Activated CD4-positive, alpha-beta T cell treated with anti-CD3 and anti-CD28 coated beads, Interleukin-2, amount 10 ng/mL, durations not matched to agents 24 days and 14 days (primary cell): ENCODE measurements at regions not wholly inside any gene's neighbourhood (a gene's known extent, or its start where the extent isn't known, plus 50 kb on each side); places are given as distances from the start of the nearest gene placed in this dataset.
A peak's percentile ranks its signal among the peaks of the same experiment; 100 is the strongest.

Source experiments
- DNase-seq: peaks from one replicate; pipeline ENCODE4 v3.0.0; 2022
- H3K27ac Mint-ChIP-seq: one replicate; pipeline ENCODE4 v1.8.0; 2022; ENCODE audit warnings: mild to moderate bottlenecking, mixed read lengths
- H3K27me3 Mint-ChIP-seq: one replicate; pipeline ENCODE4 v1.8.0; 2022; ENCODE audit warnings: mixed read lengths
- H3K36me3 Mint-ChIP-seq: one replicate; pipeline ENCODE4 v1.8.0; 2022; ENCODE audit warnings: low read depth, mild to moderate bottlenecking, mixed read lengths
- H3K4me1 Mint-ChIP-seq: one replicate; pipeline ENCODE4 v1.8.0; 2021; ENCODE audit warnings: mixed read lengths
- H3K4me3 Mint-ChIP-seq: one replicate; pipeline ENCODE4 v1.8.0; 2022; ENCODE audit warnings: mild to moderate bottlenecking, moderate library complexity, mixed read lengths
- H3K9me3 Mint-ChIP-seq: one replicate; pipeline ENCODE4 v1.8.0; 2021; ENCODE audit warnings: mixed read lengths
- intact Hi-C: fragments of 100-400 bp; cut with micrococcal nuclease; formaldehyde crosslinking; loops from one replicate; pipeline ENCODE4 v1.15.1; 2023

DNA sequence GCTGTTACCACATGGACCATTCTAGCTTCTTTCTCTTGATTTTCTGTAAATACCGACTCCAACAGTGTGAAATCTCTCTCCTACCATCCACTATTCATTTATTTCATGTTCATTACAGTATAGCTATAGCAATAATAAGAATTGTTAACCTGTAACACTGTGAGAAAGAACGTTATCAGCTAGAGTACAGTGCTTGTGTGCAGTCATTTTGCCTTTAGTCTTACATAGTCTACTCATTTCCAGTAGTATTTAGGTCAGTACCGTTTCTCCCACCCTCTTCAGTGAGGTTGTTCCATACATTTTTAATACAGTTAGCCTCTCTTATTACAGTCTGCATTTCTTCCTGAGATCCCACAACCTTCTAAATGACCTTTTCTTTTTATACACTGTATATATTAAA, 257.1 kb downstream of the LY86 start:
- peaks cover 28% of the 10 kb centered on the region for H3K27me3 Mint-ChIP-seq
- peaks cover 12% of the 10 kb centered on the region for H3K9me3 Mint-ChIP-seq
- no peaks in the 10 kb centered on the region for H3K4me1 Mint-ChIP-seq
- H3K36me3 Mint-ChIP-seq: no peaks in the 10 kb centered on the region
- no peak for DNase-seq
- intact Hi-C loops: no loop called here
- H3K27ac Mint-ChIP-seq: no peak overlapping the region
- H3K4me3 Mint-ChIP-seq: no peak overlapping the region

DNA sequence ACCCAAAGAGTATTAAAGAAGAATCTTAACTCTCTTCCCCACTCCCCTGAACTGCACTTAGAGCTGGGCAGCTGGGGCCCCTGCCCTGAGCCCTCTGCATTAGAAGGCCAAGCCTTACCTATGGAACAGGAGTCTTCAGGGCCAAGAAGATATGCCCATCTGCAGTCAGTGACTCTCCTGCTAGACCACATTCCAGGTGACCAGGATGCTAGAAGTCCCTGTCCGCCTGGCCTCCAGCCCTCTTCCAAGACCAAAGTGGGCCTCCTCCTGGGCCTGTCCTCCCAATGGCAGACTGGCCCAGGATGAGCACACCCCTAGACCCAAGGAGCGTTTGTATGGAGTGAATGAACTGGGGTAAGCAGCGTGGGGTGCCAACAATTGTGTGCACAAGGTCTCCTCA, 259.1 kb downstream of the LY86 start:
- peaks cover 12% of the 10 kb centered on the region for H3K9me3 Mint-ChIP-seq
- H3K27ac Mint-ChIP-seq: no peak overlapping the region
- intact Hi-C loops: no loop called here
- H3K27me3 Mint-ChIP-seq: peaks cover 12% of the 10 kb centered on the region
- H3K4me3 Mint-ChIP-seq: no peak overlapping the region
- H3K4me1 Mint-ChIP-seq: no peaks in the 10 kb centered on the region
- DNase-seq: no peak
- H3K36me3 Mint-ChIP-seq: no peaks in the 10 kb centered on the region

DNA sequence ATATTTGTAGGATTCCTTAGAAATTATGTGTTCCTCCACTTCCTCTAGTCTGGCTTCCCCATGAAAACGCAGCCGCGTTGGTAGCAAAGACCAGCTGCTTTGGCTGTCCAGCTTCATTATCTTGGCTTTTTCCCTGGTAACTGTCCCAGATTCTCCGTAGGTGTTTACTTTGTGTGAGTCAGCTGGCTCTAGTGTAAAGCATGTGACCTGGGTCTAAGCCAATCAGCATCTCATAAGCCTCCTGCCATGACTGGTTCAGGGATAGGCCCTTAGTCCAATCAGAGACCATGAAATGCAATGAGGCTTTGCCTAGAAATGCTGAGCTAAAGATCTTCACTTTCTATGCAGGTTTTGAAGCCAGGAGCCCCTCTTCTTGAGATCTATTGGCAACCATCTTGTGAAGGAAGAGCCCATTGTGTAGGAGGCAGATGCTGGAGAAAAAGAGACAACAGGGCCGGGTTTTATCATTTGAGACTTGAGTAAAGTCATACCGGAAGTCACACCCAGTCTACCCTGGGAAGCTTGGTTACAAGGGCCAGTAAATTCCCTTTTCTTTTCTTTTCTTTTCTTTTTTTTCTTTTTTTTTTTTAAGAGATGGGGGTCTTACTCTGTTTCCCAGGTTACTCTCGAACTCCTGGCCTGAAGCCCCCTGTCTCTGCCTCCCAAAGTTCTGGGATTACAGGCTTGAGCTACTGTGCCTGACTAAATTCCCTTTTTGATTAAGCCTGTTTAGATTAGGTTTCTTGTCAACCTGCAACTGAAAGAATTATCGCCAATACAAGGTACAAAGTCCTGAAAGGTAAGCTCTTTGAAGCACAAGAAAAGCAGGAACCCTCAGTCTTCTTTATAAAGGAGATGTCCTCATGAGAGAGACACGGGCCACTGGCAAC, 256.5 kb upstream of the RREB1 start:
- no peak for DNase-seq
- H3K4me1 Mint-ChIP-seq: peaks cover 16% of the 10 kb centered on the region
- no peak overlapping the region for H3K27ac Mint-ChIP-seq
- no peak overlapping the region for H3K4me3 Mint-ChIP-seq
- H3K27me3 Mint-ChIP-seq: peaks cover 3% of the 10 kb centered on the region
- no peaks in the 10 kb centered on the region for H3K36me3 Mint-ChIP-seq
- peaks cover 4% of the 10 kb centered on the region for H3K9me3 Mint-ChIP-seq
- intact Hi-C loops: no loop called here

DNA sequence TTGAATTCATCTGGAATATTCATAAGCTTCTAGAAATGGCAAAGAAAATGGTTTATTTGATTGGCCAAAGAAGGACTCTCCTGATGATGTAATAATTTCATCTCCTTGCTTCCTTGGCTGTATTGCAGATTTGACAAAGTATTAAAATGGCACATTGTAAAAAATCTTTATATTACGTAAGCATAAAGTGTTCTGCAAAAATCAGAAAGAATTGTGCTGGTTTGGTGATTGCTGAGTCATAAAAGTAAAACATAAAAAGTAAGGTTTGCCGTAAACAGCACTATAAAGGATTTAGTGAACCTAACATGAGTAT, 255.9 kb upstream of the RREB1 start:
- intact Hi-C loops: no loop called here
- Mint-ChIP-seq H3K27ac (no peak overlapping the region), H3K9me3 (peaks cover 3% of the 10 kb centered on the region), H3K36me3 (no peaks in the 10 kb centered on the region), H3K27me3 (peaks cover 3% of the 10 kb centered on the region), H3K4me3 (no peak overlapping the region), H3K4me1 (peaks cover 22% of the 10 kb centered on the region)
- DNase-seq: no peak

DNA sequence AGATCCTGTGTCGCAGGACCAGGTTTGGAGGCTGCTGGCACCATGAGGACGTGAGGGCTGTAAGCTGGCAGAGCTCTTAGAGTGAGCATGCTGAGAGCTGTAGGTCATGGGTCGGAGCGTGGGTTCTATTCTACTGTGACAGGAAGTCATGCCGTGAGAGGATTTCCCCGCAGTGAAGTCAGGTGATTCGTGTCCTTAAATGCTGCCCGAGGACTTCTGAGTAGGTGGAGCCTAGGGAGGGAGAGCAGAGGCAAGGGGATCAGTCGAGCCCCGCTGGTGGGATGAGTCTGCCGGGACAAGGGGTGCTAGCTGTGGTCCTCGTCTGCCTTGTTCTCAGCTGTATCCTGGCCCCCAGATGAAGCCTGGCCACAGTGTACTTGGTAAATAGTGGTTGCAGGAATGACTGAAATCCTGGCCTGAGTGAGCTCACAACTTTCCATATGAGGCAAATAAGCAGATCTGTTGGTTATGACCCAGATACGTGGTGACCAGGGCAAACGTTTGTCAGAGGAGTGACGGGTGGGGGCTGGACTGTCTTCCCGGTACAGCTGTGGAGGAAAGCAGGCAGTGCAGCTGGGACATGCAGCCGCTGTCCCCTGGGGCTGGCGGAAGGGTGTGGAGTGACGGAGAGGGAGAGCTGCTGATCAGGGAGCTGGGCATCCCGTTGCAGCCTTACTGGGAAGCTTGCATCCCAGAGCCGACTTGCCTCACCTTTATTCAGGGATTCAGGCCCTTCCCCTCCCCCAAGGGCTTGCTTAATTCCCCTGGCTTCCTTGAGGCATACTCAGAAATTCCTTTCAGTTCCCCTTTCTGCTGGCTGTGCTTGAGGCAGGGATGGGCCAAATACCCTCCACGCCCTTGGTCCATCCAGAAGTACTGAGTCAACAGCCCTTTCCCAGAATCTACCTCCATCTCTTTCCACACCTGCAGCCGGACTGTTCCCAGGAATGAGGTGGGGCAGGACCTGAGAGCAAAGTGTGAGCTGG, 250.9 kb upstream of the RREB1 start:
- peak overlapping the region; percentile 89 for H3K27ac Mint-ChIP-seq
- intact Hi-C loops: loop anchor here (1.0 kb wide), 2 partner anchors 59 to 61 kb away; no protein-coding TSS in a partner anchor
- H3K9me3 Mint-ChIP-seq: no peaks in the 10 kb centered on the region
- peaks cover 7% of the 10 kb centered on the region for H3K27me3 Mint-ChIP-seq
- peak overlapping the region; percentile 60 for H3K4me3 Mint-ChIP-seq
- no peaks in the 10 kb centered on the region for H3K36me3 Mint-ChIP-seq
- H3K4me1 Mint-ChIP-seq: peaks cover 30% of the 10 kb centered on the region
- DNase-seq: peak; percentile 84

DNA sequence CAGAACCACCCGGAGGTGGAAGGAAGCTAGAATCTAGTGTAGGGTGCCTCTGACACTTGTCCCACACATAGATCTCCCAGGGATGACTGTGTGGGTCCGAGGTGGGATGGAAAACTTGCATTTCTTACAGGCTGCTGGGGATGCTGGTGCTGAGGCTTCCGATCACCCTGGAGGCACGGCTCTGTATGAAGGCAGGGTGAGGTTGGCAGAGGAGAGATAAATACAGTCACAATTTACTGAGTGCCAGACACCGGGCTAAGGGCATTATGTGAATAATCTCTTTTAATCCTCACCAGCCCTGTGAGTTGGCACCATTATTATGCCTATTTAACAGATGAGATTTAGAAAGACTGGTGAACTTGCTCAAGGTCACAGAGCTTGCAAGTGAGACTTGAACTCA, 250.2 kb upstream of the RREB1 start:
- Mint-ChIP-seq H3K4me1 (peaks cover 30% of the 10 kb centered on the region), H3K9me3 (no peaks in the 10 kb centered on the region), H3K36me3 (no peaks in the 10 kb centered on the region), H3K4me3 (no peak overlapping the region), H3K27me3 (peaks cover 7% of the 10 kb centered on the region), H3K27ac (peak overlapping the region; percentile 26)
- intact Hi-C loops: no loop called here
- no peak for DNase-seq

DNA sequence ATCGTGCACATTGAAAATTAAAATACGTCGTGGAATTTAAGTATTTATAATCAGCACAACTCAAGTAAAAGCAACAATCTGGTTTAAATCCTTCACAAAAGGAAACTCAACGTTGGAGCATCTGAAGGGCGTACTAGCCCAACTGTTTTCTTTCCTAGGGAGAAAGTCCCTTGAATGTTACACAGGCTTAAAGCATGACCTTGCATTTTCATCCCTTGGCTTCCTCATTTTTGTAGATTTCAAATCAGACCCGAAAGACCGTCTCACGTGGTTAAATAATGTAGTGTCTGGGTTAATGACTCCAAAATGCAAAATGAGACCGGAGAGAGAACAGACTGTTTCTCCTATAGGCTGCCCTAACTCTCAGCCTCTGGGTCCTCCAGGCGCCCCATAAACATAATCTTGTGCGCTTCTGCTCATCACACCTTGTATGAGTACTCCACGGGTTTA, 249.2 kb upstream of the RREB1 start:
- H3K4me1 Mint-ChIP-seq: peaks cover 30% of the 10 kb centered on the region
- intact Hi-C loops: no loop called here

DNA sequence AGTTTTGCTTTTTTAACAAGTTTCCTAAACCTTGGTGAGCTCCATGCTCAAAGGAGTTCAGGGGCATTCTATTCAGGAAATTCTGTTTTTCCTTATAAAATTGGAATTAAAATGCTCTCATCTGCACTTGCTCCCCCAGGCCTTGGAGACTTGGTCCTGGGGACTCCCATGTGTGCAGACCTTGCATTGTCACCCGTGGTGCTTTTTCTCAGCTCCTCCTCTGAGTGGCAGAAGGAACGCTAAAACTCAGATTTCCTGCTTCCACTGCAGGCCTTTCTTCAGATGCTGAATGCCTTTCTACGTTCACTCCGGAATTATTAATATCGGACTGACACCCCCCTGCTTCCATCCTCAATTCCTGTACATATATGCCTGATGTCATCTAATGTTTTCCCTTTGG, 248.7 kb upstream of the RREB1 start:
- Mint-ChIP-seq H3K4me3 (no peak overlapping the region), H3K36me3 (no peaks in the 10 kb centered on the region), H3K9me3 (no peaks in the 10 kb centered on the region), H3K27ac (no peak overlapping the region), H3K4me1 (peaks cover 27% of the 10 kb centered on the region), H3K27me3 (peaks cover 12% of the 10 kb centered on the region)
- DNase-seq: no peak
- intact Hi-C loops: no loop called here

More for the DNA sequence above, 249.2 kb upstream of the RREB1 start:
- H3K27me3 Mint-ChIP-seq: peaks cover 7% of the 10 kb centered on the region
- H3K9me3 Mint-ChIP-seq: no peaks in the 10 kb centered on the region
- H3K36me3 Mint-ChIP-seq: no peaks in the 10 kb centered on the region
- DNase-seq: no peak
- no peak overlapping the region for H3K4me3 Mint-ChIP-seq
- no peak overlapping the region for H3K27ac Mint-ChIP-seq

DNA sequence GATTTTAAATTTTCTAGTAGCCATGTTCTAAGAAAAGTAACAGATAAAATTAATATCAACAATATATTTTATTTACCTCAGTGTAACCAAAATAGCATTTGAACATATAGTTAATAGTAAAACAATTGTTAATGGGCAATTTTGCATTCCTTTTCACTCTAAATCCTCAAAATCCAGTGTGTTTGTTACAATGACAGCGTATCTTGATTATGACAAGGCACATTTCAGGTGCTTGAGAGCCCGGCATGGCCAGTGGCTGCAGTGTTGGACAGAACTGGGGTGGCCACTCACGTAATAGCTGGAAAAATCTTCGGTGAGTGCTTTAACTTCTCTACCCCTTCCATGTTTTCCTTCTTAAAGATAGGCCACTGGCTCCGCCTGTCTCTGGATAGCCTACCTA, 248.0 kb upstream of the RREB1 start:
- H3K27ac Mint-ChIP-seq: no peak overlapping the region
- intact Hi-C loops: no loop called here
- H3K27me3 Mint-ChIP-seq: peaks cover 12% of the 10 kb centered on the region
- H3K4me1 Mint-ChIP-seq: peaks cover 23% of the 10 kb centered on the region
- no peak for DNase-seq
- no peak overlapping the region for H3K4me3 Mint-ChIP-seq
- H3K36me3 Mint-ChIP-seq: no peaks in the 10 kb centered on the region
- no peaks in the 10 kb centered on the region for H3K9me3 Mint-ChIP-seq

DNA sequence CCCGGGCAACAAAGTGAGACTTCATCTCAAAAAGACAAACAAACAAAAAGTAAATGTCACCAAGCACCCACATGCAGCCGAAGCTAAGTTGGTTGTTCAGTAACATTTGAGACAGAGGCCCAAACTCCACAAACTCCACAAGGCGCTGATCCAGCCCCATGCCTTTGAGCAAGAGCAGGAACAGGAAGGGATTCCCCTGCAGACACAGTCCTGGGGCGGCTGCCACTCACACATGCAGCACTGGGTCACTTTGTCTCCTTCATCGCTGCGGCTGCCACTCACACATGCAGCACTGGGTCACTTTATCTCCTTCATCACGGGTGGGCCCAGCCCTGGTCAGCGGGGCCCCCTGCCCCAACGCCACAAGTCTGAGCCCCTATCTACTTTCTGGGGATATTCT, 246.9 kb upstream of the RREB1 start:
- Mint-ChIP-seq H3K9me3 (no peaks in the 10 kb centered on the region), H3K27ac (no peak overlapping the region), H3K4me1 (peaks cover 17% of the 10 kb centered on the region), H3K4me3 (no peak overlapping the region), H3K36me3 (no peaks in the 10 kb centered on the region), H3K27me3 (peaks cover 16% of the 10 kb centered on the region)
- intact Hi-C loops: no loop called here
- DNase-seq: no peak

DNA sequence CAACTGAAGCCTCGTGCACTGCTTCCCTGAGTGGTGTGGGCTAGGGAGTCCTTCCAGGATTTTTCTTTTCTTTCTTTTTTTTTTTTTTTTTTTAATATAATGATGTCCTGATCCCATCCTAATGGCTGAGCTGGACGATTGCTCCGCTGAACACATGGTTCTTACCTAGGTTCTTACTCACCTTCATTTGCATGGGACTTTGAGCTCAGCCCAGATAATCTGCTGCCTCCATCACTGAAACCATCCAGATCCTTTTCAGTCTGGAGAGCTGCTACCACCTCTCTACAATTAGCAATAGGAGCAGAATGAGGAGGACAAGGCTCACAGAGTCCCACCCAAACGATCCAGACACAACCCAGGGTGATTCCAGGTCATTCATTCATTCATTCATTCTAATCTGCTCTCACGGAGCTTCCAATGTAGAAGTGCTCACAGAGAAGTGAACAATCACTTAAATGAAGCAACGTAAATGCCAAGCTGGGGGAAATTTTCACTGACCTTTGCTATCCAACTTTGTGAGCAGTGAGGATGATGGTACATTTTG, 246.3 kb upstream of the RREB1 start:
- intact Hi-C loops: no loop called here
- no peaks in the 10 kb centered on the region for H3K9me3 Mint-ChIP-seq
- peaks cover 12% of the 10 kb centered on the region for H3K4me1 Mint-ChIP-seq
- H3K27me3 Mint-ChIP-seq: peaks cover 16% of the 10 kb centered on the region
- H3K36me3 Mint-ChIP-seq: no peaks in the 10 kb centered on the region
- no peak for DNase-seq
- H3K4me3 Mint-ChIP-seq: no peak overlapping the region
- no peak overlapping the region for H3K27ac Mint-ChIP-seq

DNA sequence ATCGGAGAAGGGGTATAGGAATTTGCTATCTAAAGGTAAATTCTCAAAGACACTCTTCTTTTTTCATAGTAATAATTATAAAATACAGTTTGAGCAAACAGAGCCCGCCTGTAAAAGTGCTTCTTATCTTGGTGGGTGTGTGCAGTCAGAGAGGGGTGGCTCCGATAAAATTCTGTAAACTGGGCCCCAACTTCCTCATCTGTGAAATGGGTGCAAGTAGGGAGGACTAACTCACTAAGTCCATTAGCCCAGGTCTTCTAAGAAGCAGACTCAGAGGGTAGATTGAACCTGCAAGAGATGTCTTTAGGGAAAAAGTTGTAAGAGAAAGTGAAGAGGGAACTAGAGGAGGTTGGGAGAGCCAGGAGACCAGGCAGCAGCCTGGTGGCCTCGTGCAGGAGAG, 245.8 kb upstream of the RREB1 start:
- no peak for DNase-seq
- no peaks in the 10 kb centered on the region for H3K36me3 Mint-ChIP-seq
- intact Hi-C loops: no loop called here
- peaks cover 7% of the 10 kb centered on the region for H3K4me1 Mint-ChIP-seq
- H3K27ac Mint-ChIP-seq: no peak overlapping the region
- no peak overlapping the region for H3K4me3 Mint-ChIP-seq
- H3K27me3 Mint-ChIP-seq: peaks cover 17% of the 10 kb centered on the region
- no peaks in the 10 kb centered on the region for H3K9me3 Mint-ChIP-seq

DNA sequence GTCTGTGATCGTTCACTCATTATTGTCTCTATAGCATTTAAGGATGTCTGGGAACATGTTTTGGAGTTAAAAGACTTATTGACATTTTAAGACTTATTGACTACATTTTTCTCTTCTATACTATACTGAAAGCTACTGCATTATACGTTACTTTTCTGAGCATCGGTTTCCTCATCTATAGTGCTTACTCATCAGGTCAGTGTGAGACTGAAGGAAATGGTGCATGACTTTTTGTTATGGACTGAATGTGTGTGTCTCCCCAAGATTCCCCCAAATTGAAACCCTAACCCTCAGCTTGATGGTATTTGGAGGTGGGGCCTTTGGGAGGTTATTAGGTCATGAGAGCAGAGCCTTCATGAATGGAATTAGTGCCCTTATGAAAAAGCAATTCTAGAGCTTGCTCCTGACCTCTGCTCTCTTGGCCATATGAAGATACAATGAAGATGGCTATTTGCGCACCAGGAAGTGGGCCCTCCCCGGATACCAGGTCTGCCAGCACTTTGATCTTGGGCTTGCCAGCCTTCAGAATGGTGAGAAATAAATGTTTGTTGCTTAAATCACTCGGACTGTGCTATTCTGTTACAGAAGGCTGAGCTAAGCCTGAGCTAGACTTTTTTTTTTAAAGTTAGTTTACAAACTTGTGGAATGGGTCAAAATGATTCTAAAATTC, 243.7 kb upstream of the RREB1 start:
- intact Hi-C loops: no loop called here
- H3K4me1 Mint-ChIP-seq: no peaks in the 10 kb centered on the region

More for the DNA sequence above, 243.7 kb upstream of the RREB1 start:
- no peaks in the 10 kb centered on the region for H3K9me3 Mint-ChIP-seq
- no peak overlapping the region for H3K4me3 Mint-ChIP-seq
- peaks cover 19% of the 10 kb centered on the region for H3K27me3 Mint-ChIP-seq
- no peak overlapping the region for H3K27ac Mint-ChIP-seq
- no peaks in the 10 kb centered on the region for H3K36me3 Mint-ChIP-seq
- no peak for DNase-seq
